Sigmoid colon (tissue), 6 donors: ENCODE measurements at regions not wholly inside any gene's neighbourhood (a gene's known extent, or its start where the extent isn't known, plus 50 kb on each side); places are given as distances from the start of the nearest gene placed in this dataset.

Experiments used
- DNase-seq: peaks from one replicate; pipeline ENCODE4 v3.0.0-alpha.2; 2019
- H3K27ac ChIP-seq, 4 donors: fragments of 200-600 bp; sonication (generic); one replicate each; pipeline ENCODE4 v1.5.1; 2016 to 2019; ENCODE audit warnings: mild to moderate bottlenecking in 1 of 4
- H3K27me3 ChIP-seq, 3 donors: fragments of 200-600 bp; sonication (generic); one replicate each; pipeline ENCODE4 v1.5.1; 2019; ENCODE audit warnings: mild to moderate bottlenecking in 1 of 3
- H3K36me3 ChIP-seq, 4 donors: fragments of 200-600 bp; sonication (generic); one replicate each; pipeline ENCODE4 v1.5.1; 2016 to 2019
- H3K4me1 ChIP-seq, 4 donors: fragments of 200-600 bp; sonication (generic); one replicate each; pipeline ENCODE4 v1.5.1; 2017 to 2019
- H3K4me3 ChIP-seq, 4 donors: fragments of 200-600 bp; sonication (generic); one replicate each; pipeline ENCODE4 v1.5.1; 2017 to 2019; ENCODE audit warnings: mild to moderate bottlenecking in 2 of 4, moderate library complexity in 1 of 4
- H3K9me3 ChIP-seq, 4 donors: fragments of 200-600 bp in 3 of 4; sonication (generic) in 3 of 4; one replicate each; pipeline versions ENCODE4 v1.5.1 to v1.6.1; 2013 to 2019
- EP300 ChIP-seq, 4 donors: sonication (generic); formaldehyde crosslinking; IDR thresholded peaks; one replicate each; pipeline ENCODE4 v1.6.1; 2017; ENCODE audit warnings: antibody characterized with exemption in 4 of 4
- POLR2A ChIP-seq, 2 donors: fragments of 450-650 bp; IDR thresholded peaks; one replicate each; pipeline ENCODE4 v1.6.1; 2016; ENCODE audit warnings: antibody characterized with exemption in 2 of 2, mild to moderate bottlenecking in 2 of 2, moderate library complexity in 2 of 2
- POLR2AphosphoS5 ChIP-seq, 4 donors: sonication (generic); formaldehyde crosslinking; IDR thresholded peaks; one replicate each; pipeline ENCODE4 v1.6.1; 2017; ENCODE audit warnings: antibody characterized with exemption in 4 of 4
- WGBS, 2 donors: extraction: QIAGEN DNeasy Blood & Tissue Kit; methylation state at CpG; one replicate each; pipeline ENCODE4 v1.1.7; 2013; 5-methylcytosine and 5-hydroxymethylcytosine counted together
- intact Hi-C: fragments of 100-400 bp; cut with DNase I; formaldehyde crosslinking; loops from one replicate; pipeline ENCODE4 v1.15.1; 2023
- TF ChIP-seq, protein P1 (sequence below), 4 experiments: fragments of 450-650 bp in 3 of 4; fragments of 200-600 bp in 1 of 4; IDR thresholded peaks; one replicate each; pipeline ENCODE4 v1.5.1; 2016 to 2019; ENCODE audit warnings: antibody characterized with exemption in 4 of 4, mild to moderate bottlenecking in 3 of 4, moderate library complexity in 2 of 4
- donor health status: healthy with polysubstance abuse.
- donor health status: healthy.

DNA sequence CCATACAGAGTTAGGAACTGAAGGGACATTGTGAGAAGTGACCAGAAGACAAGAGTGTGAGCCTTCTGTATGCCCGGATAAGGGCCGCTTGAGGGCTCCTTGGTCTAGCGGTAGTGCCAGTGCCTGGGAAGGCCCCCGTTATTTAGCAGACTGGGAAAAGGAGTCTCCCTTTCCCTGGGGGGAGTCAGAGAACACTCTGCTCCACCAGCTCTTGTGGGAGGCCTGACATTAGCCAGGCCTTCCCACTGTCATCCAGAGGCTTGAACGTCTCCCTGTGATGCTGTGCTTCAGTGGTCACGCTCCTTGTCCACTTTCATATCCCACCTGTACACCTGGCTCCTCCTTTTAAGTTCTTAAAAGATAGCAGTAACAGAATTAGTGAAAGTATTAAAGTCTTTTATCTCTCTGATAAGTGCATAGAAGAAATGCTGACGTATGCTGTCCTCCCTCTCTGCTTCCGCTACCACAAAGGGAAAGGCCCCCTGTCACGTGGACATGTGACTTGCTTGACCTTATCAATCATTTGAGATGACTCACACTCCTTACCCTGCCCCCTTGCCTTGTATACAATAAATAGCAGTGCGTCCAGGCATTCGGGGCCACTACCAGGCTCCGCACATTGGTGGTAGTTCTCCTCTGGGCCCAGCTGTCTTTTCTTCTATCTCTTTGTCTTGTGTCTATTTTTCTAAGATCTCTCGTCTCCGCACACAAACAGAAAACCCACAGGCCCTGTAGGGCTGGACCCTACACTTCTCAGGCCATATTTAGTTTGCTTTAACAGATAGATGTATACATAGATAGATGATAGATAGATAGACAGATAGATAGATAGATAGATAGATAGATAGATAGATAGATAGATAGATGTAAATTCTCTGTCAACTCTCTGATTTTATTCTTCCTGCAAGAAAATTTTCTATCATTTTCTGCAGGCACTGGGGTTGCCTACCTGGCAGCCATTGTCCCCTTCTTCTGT lies 131.5 kb upstream of the JCAD start:
- DNase-seq: no peak
- intact Hi-C loops: no loop called here
- no peak overlapping the region for H3K4me3 ChIP-seq
- H3K4me1 ChIP-seq: peaks cover 0 to 41% (median 35%) of the 10 kb centered on the region in 4 donors
- 85 to 86% methylated on average over 14 of the region's 14 CpGs for WGBS, 2 donors
- H3K36me3 ChIP-seq: no peaks in the 10 kb centered on the region
- H3K9me3 ChIP-seq: no peaks in the 10 kb centered on the region
- no peaks in the 10 kb centered on the region for H3K27me3 ChIP-seq
- H3K27ac ChIP-seq: peak overlapping the region in 1 of 4 donors; percentile 17
- no peak for TF ChIP-seq POLR2A (IDR thresholded peaks at IDR 0.05)
- no peak for TF ChIP-seq EP300 (IDR thresholded peaks at IDR 0.05)
- TF ChIP-seq POLR2AphosphoS5 (IDR thresholded peaks at IDR 0.05): no peak
- TF ChIP-seq, protein P1, sequence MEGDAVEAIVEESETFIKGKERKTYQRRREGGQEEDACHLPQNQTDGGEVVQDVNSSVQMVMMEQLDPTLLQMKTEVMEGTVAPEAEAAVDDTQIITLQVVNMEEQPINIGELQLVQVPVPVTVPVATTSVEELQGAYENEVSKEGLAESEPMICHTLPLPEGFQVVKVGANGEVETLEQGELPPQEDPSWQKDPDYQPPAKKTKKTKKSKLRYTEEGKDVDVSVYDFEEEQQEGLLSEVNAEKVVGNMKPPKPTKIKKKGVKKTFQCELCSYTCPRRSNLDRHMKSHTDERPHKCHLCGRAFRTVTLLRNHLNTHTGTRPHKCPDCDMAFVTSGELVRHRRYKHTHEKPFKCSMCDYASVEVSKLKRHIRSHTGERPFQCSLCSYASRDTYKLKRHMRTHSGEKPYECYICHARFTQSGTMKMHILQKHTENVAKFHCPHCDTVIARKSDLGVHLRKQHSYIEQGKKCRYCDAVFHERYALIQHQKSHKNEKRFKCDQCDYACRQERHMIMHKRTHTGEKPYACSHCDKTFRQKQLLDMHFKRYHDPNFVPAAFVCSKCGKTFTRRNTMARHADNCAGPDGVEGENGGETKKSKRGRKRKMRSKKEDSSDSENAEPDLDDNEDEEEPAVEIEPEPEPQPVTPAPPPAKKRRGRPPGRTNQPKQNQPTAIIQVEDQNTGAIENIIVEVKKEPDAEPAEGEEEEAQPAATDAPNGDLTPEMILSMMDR (IDR thresholded peaks at IDR 0.05): no peak

DNA sequence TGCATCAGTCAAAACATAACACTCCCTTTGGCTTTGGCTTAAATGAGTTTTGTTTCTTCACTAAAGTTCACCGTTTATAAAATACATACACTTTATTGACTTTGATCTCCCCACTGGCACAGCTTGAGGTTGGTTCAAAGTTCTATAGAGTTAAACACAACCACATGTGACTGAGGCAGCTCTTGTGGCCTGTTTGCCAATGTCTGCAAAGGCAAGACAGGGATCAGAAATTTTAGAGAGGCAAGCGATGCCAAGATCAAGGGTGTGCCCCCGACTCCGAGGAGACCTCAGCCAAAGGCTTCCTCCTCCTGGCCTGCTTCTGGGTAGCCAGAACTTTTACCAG lies 129.8 kb upstream of the JCAD start:
- WGBS, 2 donors: 56 to 67% methylated on average over 4 of the region's 4 CpGs
- H3K4me1 ChIP-seq: peaks cover 0 to 57% (median 50%) of the 10 kb centered on the region in 4 donors
- TF ChIP-seq, protein P1 (IDR thresholded peaks at IDR 0.05): no peak
- no peak for TF ChIP-seq EP300 (IDR thresholded peaks at IDR 0.05)
- no peak for TF ChIP-seq POLR2A (IDR thresholded peaks at IDR 0.05)
- no peak for TF ChIP-seq POLR2AphosphoS5 (IDR thresholded peaks at IDR 0.05)
- peak overlapping the region; percentile 51 to 62 (median 54) for H3K27ac ChIP-seq
- no peaks in the 10 kb centered on the region for H3K9me3 ChIP-seq
- no peaks in the 10 kb centered on the region for H3K27me3 ChIP-seq
- no peaks in the 10 kb centered on the region for H3K36me3 ChIP-seq
- no peak overlapping the region for H3K4me3 ChIP-seq
- no peak for DNase-seq
- intact Hi-C loops: loop anchor here (5.0 to 10.0 kb wide), 2 partner anchors 134 to 158 kb away; partner anchors contain the start of genes JCAD and MTPAP

DNA sequence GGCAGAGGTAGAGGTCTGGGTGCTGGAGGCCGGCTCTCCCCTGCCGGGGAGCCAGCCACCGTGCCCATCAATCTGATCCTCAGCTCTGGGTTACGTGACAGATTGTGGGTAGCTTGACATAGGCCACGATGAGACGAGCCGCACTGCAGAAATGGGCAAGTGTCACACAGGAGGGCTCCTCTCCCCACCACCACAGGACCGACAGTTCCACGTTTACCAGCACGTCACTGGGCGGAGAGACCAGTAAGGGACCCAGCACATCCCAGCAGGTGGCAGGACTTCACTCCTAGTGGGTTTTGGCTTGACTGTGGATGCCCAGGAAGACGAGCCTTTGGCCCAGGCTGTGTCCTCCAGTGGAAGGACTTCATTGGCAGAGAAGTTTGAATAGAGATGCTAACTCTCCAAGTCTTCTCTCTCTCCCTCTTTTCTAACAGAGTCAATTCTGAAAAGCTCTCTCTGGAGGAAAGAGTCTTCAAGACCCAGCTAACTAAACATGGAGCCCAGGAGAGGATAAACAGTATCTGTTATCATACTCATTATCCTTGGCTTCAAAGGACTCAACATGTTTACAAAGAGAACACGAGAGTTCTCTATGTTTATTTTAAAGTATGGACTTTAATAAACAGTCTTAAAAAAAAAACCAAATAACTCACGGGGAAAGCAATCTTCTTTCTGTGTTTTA lies 129.3 kb upstream of the JCAD start:
- H3K27ac ChIP-seq: peak overlapping the region; percentile 51 to 62 (median 54)
- WGBS, 2 donors: 75 to 77% methylated on average over 14 of the region's 14 CpGs
- H3K36me3 ChIP-seq: no peaks in the 10 kb centered on the region
- no peak overlapping the region for H3K4me3 ChIP-seq
- no peaks in the 10 kb centered on the region for H3K27me3 ChIP-seq
- peaks cover 0 to 62% (median 52%) of the 10 kb centered on the region in 4 donors for H3K4me1 ChIP-seq
- intact Hi-C loops: loop anchor here (5.0 to 10.0 kb wide), 2 partner anchors 134 to 159 kb away; partner anchors contain the start of genes JCAD and MTPAP
- TF ChIP-seq POLR2AphosphoS5 (IDR thresholded peaks at IDR 0.05) (no peak), POLR2A (IDR thresholded peaks at IDR 0.05) (no peak), EP300 (IDR thresholded peaks at IDR 0.05) (no peak)
- TF ChIP-seq, protein P1 (IDR thresholded peaks at IDR 0.05): no peak
- no peaks in the 10 kb centered on the region for H3K9me3 ChIP-seq
- no peak for DNase-seq

DNA sequence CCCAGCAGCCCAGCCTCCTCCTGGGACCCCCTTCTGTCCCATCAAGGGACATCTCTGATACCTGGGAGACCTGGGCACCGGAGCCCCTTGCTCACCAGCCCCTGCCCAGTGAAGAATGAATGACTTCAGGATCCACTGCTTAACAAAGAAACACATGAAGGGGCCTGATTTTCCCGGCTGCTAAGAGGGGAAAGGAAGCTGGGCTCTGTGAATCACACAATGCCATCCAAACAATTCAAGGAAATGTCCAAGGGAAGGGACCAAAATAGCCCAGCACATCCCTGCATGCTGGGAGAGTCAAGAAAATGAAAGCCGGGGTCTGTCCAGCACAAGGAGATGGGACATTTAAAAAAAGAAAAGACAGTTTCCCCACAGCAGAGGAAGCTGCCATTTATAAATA lies 128.7 kb upstream of the JCAD start:
- WGBS, 2 donors: 60% methylated on average over 3 of the region's 3 CpGs
- Histone ChIP-seq H3K27ac (peak overlapping the region; percentile 51 to 62 (median 54)), H3K9me3 (no peaks in the 10 kb centered on the region), H3K4me1 (peaks cover 0 to 68% (median 58%) of the 10 kb centered on the region in 4 donors), H3K27me3 (no peaks in the 10 kb centered on the region), H3K36me3 (no peaks in the 10 kb centered on the region), H3K4me3 (no peak overlapping the region)
- intact Hi-C loops: loop anchor here (5.0 to 10.0 kb wide), 2 partner anchors 133 to 159 kb away; partner anchors contain the start of genes JCAD and MTPAP
- DNase-seq: no peak
- no peak for TF ChIP-seq POLR2A (IDR thresholded peaks at IDR 0.05)
- TF ChIP-seq EP300 (IDR thresholded peaks at IDR 0.05): no peak
- no peak for TF ChIP-seq POLR2AphosphoS5 (IDR thresholded peaks at IDR 0.05)
- TF ChIP-seq, protein P1 (IDR thresholded peaks at IDR 0.05): no peak
